ENCODE measurements at regions not wholly inside any gene's neighbourhood (a gene's known extent, or its start where the extent isn't known, plus 50 kb on each side); places are given as distances from the start of the nearest gene placed in this dataset.

- ATAC-seq (no peak), DNase-seq (no peak)
- H3K4me1 ChIP-seq (ENCODE audit: control insufficient read depth, insufficient read depth, low read length) = no peaks in the 10 kb centered on the region
- no peak overlapping the region for H3K27ac ChIP-seq (ENCODE audit: low read length)
- H3K36me3 Mint-ChIP-seq = no peaks in the 10 kb centered on the region
- no peaks in the 10 kb centered on the region for H3K27me3 ChIP-seq (ENCODE audit: control insufficient read depth, insufficient read depth, low read length)
- intact Hi-C loops (cut with micrococcal nuclease) = no loop called here
- no peak overlapping the region for H3K4me3 ChIP-seq (ENCODE audit: low read length)
- WGBS (ENCODE audit: insufficient coverage) = 91% methylated on average over 2 of the region's 2 CpGs
- peaks cover 0 to under 1% of the 10 kb centered on the region in 2 donors for H3K9me3 Mint-ChIP-seq
- no peak overlapping the region for H3K27ac Mint-ChIP-seq
- TF ChIP-seq, protein P1, sequence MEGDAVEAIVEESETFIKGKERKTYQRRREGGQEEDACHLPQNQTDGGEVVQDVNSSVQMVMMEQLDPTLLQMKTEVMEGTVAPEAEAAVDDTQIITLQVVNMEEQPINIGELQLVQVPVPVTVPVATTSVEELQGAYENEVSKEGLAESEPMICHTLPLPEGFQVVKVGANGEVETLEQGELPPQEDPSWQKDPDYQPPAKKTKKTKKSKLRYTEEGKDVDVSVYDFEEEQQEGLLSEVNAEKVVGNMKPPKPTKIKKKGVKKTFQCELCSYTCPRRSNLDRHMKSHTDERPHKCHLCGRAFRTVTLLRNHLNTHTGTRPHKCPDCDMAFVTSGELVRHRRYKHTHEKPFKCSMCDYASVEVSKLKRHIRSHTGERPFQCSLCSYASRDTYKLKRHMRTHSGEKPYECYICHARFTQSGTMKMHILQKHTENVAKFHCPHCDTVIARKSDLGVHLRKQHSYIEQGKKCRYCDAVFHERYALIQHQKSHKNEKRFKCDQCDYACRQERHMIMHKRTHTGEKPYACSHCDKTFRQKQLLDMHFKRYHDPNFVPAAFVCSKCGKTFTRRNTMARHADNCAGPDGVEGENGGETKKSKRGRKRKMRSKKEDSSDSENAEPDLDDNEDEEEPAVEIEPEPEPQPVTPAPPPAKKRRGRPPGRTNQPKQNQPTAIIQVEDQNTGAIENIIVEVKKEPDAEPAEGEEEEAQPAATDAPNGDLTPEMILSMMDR (IDR thresholded peaks at IDR 0.05) = no peak
- H3K9me3 ChIP-seq (ENCODE audit: control insufficient read depth, insufficient read depth, low read length) = no peaks in the 10 kb centered on the region
- no peaks in the 10 kb centered on the region for H3K36me3 ChIP-seq (ENCODE audit: control insufficient read depth, insufficient read depth, low read length)
- no peak overlapping the region for H3K4me3 Mint-ChIP-seq
- H3K4me1 Mint-ChIP-seq = no peaks in the 10 kb centered on the region
- peaks cover 0 to 3% of the 10 kb centered on the region in 2 donors for H3K27me3 Mint-ChIP-seq (ENCODE audit: low read depth in 2 of 2)
Measured at GRCh38 chr21:17950591-17950990, 131.4 kb upstream of the C21orf91 start.

- Histone ChIP-seq H3K27ac (ENCODE audit: low read length) (no peak overlapping the region), H3K36me3 (ENCODE audit: control insufficient read depth, insufficient read depth, low read length) (no peaks in the 10 kb centered on the region), H3K4me1 (ENCODE audit: control insufficient read depth, insufficient read depth, low read length) (no peaks in the 10 kb centered on the region), H3K4me3 (ENCODE audit: low read length) (no peak overlapping the region), H3K9me3 (ENCODE audit: control insufficient read depth, insufficient read depth, low read length) (no peaks in the 10 kb centered on the region), H3K27me3 (ENCODE audit: control insufficient read depth, insufficient read depth, low read length) (no peaks in the 10 kb centered on the region)
- peaks cover 0 to 3% of the 10 kb centered on the region in 2 donors for H3K27me3 Mint-ChIP-seq (ENCODE audit: low read depth in 2 of 2)
- no peak for ATAC-seq
- no peak overlapping the region for H3K27ac Mint-ChIP-seq
- TF ChIP-seq, protein P1 (IDR thresholded peaks at IDR 0.05) = no peak
- intact Hi-C loops (cut with micrococcal nuclease) = no loop called here
- DNase-seq = no peak
- H3K9me3 Mint-ChIP-seq = peaks cover 0 to 5% of the 10 kb centered on the region in 2 donors
- H3K4me1 Mint-ChIP-seq = no peaks in the 10 kb centered on the region
- no peak overlapping the region for H3K4me3 Mint-ChIP-seq
- no peaks in the 10 kb centered on the region for H3K36me3 Mint-ChIP-seq
Measured at GRCh38 chr21:17949421-17949820, 130.3 kb upstream of the C21orf91 start.

DNA sequence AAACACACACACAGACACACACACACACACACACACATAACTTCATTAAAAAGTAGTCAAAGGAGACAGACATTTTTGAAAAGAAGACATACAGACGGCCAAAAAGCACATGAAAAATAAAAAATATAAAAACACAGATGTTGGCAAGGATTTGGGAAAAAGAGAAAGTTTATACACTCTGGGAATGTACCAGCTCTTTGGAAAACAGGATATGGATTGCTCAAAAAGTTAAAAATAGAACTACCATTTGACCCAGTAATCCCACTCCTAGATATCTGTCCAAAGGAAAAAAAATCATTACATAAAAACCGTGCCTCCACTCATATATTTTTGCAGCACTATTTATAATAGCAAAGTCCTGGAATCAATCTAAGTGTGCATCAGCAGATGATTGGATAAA, 128.4 kb upstream of the C21orf91 start:
- ATAC-seq (no peak), DNase-seq (no peak)
- no CpG with 5 or more reads among the region's 2 CpGs for WGBS (ENCODE audit: insufficient coverage)
- TF ChIP-seq, protein P1 (IDR thresholded peaks at IDR 0.05) = no peak
- H3K4me3 ChIP-seq (ENCODE audit: low read length) = no peak overlapping the region
- H3K4me1 ChIP-seq (ENCODE audit: control insufficient read depth, insufficient read depth, low read length) = no peaks in the 10 kb centered on the region
- intact Hi-C loops (cut with micrococcal nuclease) = no loop called here
- no peaks in the 10 kb centered on the region for H3K9me3 ChIP-seq (ENCODE audit: control insufficient read depth, insufficient read depth, low read length)
- H3K4me3 Mint-ChIP-seq = no peak overlapping the region
- H3K27me3 ChIP-seq (ENCODE audit: control insufficient read depth, insufficient read depth, low read length) = no peaks in the 10 kb centered on the region
- no peak overlapping the region for H3K27ac ChIP-seq (ENCODE audit: low read length)
- H3K4me1 Mint-ChIP-seq = no peaks in the 10 kb centered on the region
- no peaks in the 10 kb centered on the region for H3K36me3 Mint-ChIP-seq
- peaks cover 0 to 3% of the 10 kb centered on the region in 2 donors for H3K27me3 Mint-ChIP-seq (ENCODE audit: low read depth in 2 of 2)
- no peaks in the 10 kb centered on the region for H3K36me3 ChIP-seq (ENCODE audit: control insufficient read depth, insufficient read depth, low read length)
- H3K27ac Mint-ChIP-seq = no peak overlapping the region
- peaks cover 0 to 5% of the 10 kb centered on the region in 2 donors for H3K9me3 Mint-ChIP-seq

- Histone ChIP-seq H3K27ac (ENCODE audit: low read length) (no peak overlapping the region), H3K4me1 (ENCODE audit: control insufficient read depth, insufficient read depth, low read length) (no peaks in the 10 kb centered on the region), H3K27me3 (ENCODE audit: control insufficient read depth, insufficient read depth, low read length) (no peaks in the 10 kb centered on the region), H3K4me3 (ENCODE audit: low read length) (no peak overlapping the region), H3K9me3 (ENCODE audit: control insufficient read depth, insufficient read depth, low read length) (no peaks in the 10 kb centered on the region), H3K36me3 (ENCODE audit: control insufficient read depth, insufficient read depth, low read length) (no peaks in the 10 kb centered on the region)
- DNase-seq (peak in 1 of 2 donors; percentile 23), ATAC-seq (no peak)
- no peaks in the 10 kb centered on the region for H3K4me1 Mint-ChIP-seq
- TF ChIP-seq, protein P1 (IDR thresholded peaks at IDR 0.05) = peak; percentile 26
- peaks cover 0 to under 1% of the 10 kb centered on the region in 2 donors for H3K27me3 Mint-ChIP-seq (ENCODE audit: low read depth in 2 of 2)
- intact Hi-C loops (cut with micrococcal nuclease) = no loop called here
- H3K9me3 Mint-ChIP-seq = no peaks in the 10 kb centered on the region
- WGBS (ENCODE audit: insufficient coverage) = 97% methylated on average over 3 of the region's 4 CpGs
- no peak overlapping the region for H3K27ac Mint-ChIP-seq
- H3K4me3 Mint-ChIP-seq = no peak overlapping the region
- no peaks in the 10 kb centered on the region for H3K36me3 Mint-ChIP-seq
Measured at GRCh38 chr21:17931080-17931479, 111.9 kb upstream of the C21orf91 start.
